Smooth muscle cell of the brain vasculature (primary cell): ENCODE measurements at regions not wholly inside any gene's neighbourhood (a gene's known extent, or its start where the extent isn't known, plus 50 kb on each side); places are given as distances from the start of the nearest gene placed in this dataset.

Experiments
- DNase-seq: peaks from one replicate; pipeline ENCODE4 v3.0.0-alpha.2; 2012; ENCODE audit warnings: low read depth, low spot score

DNA sequence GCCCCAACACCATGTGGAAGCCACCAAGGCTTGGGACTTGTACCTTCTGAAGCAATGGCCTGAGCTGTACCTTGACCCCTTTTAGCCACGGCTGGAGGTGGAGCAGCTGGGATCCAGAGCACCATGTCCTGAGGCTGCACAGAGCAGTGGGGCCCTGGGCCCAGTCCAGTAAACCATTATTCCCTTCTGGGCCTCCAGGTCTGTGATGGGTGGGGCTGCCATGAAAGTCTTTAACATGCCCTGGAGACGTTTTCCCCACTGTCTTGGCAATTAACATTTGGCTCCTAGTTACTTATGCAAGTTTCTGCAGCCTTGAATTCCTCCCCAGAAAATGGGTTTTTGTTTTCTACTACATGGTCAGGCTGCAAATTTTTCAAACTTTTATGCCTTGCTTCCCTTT, 323.7 kb upstream of the ZP4 start:
- no peak for DNase-seq

- DNase-seq, result no peak
Observed at GRCh38 chr1:238205045-238205662, 314.4 kb upstream of the ZP4 start.

DNA sequence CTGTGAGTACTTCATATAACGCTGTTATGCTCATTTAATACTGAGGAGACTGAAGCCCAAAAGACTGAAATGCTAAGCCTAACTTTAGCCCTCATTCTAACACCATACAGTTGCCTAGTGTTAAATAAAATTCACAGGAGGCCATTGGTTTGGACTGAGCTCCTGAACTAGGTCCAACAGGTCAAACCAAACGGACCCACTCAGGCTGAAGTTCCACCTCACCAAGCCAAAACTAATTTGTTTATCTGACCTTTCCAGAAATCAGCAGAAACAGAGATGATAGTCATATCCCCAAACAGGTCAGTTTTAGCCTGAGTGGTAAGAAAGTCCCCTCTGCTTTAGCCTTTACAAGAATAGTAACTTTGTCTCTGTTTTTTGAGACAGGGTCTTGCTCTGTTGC, 311.3 kb upstream of the ZP4 start:
- DNase-seq, result no peak

GRCh38 chr1:238199325-238199724, 308.6 kb upstream of the ZP4 start:
- no peak for DNase-seq

- no peak for DNase-seq
Observed at GRCh38 chr1:238196516-238196915, 305.8 kb upstream of the ZP4 start.

DNA sequence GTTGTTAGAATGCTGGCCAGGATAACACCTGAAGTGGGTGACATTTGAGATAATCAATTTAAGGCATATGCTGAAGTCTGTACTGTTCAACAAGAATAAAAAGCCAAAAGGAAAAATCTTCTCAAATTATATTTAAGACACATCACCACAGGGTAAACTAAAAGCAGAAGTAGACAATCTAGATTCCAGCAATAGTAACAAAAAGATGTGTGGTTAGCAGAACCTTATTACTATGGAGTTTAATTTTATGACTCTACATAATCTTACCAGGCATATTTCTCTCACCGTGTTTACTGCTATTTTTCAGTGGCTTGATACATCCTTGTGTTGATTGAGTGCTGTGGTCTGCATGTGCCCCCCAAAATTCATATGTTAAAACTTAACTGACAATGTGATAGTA, 300.4 kb upstream of the ZP4 start:
- DNase-seq, result no peak

GRCh38 chr1:238187575-238187949, 296.8 kb upstream of the ZP4 start:
- no peak for DNase-seq

DNA sequence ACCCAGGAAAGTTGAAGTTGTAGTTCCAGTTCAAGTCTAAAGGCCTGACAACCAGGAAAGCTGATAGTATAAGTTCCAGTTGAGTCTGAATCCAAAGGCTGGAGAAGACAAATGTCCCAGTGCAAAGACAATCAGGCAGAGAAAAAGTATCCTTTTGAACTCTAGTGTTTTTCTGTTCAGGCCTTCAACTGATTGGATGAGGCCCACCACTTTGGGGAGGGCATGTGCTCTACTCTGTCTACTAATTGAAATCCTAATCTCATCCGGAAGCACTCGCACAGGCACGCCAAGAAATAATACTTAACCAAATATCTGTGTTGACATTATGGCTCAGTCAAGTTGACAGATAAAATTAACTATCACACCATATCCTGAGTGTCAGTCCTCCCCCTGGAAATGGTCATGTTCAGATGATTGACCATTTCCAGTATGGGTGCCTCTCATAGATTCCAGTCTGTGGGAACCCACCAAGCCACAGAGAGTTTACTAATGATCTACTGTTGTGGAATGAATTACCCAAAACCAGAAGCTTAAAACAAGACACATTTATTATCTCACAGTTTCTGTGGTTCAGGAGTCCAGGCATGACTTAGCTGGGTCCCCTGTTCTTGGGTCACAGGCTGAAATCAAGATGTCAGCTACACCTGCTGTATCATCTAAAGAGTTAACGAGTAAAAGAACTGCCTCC, 296.3 kb upstream of the ZP4 start:
- no peak for DNase-seq

DNA sequence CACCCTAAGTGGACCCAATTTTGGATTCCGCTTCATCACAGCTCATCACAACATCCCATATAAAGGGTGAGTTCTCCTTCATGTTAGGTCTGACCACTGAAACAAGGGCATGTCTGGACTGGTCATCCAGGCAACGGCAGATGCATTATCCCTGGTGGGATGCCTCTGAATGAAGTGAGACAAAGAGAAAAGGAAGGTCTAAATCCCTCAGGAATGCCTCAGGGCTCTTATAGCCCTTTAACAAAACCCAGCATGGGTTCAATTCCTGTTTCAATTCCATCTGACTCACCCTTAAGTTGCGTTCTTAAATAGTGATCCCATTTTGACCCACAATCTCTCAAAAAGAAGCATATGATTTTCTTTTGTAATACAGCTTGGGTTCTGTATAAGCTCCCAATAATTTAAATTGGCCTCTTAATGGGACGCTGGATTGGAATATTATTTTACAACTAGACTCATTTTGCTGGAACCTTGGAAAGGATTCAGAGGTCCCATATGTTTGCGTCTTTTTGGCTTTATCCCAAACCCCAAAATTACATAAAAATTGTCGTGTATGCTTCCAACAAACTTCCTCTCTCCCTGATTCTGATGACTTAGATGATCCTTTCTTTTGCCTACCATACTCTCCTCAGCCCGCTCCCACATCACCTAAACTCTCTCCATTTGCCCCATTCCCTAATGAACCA, 287.4 kb upstream of the ZP4 start:
- DNase-seq, result no peak

GRCh38 chr1:238177351-238177750, 286.6 kb upstream of the ZP4 start:
- DNase-seq, result no peak

DNA sequence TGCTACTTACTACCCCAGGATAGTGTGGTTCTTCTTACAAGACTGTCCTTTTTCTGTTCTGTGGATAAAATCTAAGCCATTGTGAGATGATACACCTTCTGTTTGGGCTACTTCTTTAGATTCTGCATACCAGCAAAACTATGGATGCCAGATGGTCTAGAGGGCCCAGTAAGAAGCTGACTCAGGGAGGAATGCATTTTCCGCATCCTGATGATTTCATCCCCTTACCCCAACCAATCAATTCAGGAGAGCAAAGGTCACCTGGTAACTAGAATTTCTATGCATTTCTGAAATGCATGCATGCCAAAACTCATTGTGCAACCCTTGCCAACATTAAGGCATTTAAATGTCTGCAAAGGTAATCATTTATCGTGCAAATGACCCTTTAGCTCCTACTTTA, 285.7 kb upstream of the ZP4 start:
- no peak for DNase-seq

GRCh38 chr1:238171985-238172384, 281.3 kb upstream of the ZP4 start:
- DNase-seq, result no peak

DNA sequence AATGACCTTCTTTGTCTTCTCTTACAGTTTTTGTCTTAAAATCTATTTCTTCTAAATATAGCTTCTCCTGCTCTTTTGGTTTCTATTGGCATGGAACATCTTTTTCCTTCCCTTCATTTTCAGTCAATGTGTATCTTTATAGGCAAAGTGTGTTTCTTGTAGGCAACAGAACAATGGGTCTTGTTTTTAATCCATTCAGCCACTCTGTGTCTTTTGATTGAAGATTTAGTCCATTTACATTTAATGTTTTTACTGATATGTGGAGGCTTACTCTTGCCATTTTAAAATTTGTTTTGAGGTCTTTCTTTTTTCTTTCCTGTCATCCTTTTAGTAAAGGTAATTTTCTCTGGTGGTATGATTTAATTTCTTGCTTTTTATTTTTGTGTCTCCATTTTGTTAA, 271.2 kb upstream of the ZP4 start:
- no peak for DNase-seq

DNA sequence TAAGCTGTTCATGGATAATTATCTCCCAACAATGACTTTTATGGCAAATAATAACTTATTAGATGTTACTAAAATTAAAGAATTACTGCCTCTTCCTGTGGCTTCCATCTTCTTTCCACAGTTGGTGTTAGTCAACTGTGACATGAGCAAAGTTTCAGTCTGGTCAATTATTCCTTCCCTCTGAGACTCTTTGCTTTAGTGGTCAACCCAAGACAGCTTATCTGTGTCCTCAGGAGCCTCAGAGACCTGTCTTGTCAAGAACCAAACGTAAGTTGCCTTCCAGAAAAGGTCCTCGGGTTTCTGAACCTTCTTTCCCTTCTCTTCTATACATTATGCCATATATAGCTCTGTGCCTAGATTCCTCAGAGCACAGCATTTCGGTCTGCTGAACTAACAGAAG, 263.2 kb upstream of the ZP4 start:
- no peak for DNase-seq

GRCh38 chr1:238153253-238153652, 262.5 kb upstream of the ZP4 start:
- DNase-seq, result no peak

GRCh38 chr1:238152119-238152518, 261.4 kb upstream of the ZP4 start:
- DNase-seq, result no peak

DNA sequence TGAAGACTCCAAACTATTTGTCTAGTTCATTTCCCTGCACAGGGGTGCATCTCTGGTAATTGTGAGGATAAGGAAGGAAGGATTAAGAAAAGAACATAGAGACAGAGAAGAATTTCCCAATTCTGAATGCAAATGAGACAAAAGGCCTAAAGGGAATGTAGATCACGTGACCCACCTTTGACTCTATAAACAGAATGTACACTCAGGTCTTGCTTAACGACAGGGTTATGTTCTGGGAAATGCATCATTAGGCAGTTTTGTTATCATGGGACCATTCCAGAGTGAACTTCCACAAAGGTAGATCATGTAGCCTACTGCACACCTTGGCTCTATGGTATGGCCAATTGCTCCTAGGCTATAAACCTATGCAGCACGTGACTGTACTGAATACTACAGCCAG, 252.3 kb upstream of the ZP4 start:
- DNase-seq, result no peak

DNA sequence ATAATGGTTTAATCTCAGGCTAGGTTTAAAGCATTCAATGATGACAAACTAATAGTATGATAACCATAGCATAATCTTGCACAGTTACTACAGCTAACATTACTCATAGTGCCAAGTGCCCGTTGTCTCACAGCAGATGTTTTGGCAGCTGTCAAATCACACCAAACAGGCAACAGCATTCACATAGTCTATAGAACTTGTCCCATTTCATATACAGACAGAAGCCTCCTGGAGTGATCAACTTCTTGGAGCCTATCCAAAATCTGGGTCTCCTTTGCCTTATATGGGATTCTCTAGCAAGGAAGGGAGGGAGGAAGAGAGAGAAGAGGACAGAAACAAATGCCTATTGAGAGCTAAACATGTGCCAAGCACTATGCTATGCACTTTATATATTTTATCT, 250.6 kb upstream of the ZP4 start:
- DNase-seq, result no peak

DNA sequence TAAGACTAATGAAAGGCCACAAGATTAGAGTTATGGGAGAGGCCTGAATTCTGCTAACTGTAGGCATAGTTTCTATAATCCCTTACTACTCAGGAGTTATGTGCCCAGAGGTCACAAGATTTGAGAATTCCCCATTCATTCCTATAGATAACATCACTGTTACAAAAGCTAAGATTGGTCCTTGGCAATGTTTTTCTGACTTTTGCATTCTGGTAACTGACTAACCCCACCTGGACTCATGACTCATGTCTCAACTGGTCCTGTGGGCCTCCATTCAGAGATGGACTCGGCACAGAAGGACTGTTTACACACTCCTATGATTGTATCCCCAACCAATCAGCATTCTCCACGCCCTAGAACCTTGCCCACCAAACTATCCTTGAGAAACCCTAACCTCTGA, 249.0 kb upstream of the ZP4 start:
- no peak for DNase-seq

DNA sequence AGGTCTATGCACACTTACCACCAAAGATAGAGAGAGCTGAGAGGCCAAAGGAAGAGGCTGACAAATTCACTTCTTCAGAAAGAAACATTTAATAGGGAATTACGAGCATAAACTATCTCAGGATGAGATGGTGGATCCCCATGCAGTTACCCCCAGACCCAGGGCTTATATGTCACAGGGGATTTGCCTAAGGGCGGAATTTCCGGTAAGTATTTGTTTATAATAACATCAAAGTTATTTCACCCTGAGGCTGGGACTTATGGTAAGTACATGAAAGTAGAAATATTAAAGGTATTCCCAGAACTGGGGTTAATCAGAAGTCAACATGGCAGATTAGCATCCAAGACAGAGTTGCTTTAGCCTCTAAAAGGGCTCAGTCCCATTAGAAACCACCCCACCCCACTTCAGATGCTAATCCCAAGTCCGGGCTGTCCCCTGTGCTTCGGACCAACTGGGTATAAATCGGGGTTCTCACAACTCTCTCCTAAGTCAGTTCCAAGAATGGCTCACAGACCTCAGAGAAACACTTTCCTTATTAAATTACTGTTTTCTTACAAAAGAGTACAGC, 247.4 kb upstream of the ZP4 start:
- DNase-seq, result no peak

DNA sequence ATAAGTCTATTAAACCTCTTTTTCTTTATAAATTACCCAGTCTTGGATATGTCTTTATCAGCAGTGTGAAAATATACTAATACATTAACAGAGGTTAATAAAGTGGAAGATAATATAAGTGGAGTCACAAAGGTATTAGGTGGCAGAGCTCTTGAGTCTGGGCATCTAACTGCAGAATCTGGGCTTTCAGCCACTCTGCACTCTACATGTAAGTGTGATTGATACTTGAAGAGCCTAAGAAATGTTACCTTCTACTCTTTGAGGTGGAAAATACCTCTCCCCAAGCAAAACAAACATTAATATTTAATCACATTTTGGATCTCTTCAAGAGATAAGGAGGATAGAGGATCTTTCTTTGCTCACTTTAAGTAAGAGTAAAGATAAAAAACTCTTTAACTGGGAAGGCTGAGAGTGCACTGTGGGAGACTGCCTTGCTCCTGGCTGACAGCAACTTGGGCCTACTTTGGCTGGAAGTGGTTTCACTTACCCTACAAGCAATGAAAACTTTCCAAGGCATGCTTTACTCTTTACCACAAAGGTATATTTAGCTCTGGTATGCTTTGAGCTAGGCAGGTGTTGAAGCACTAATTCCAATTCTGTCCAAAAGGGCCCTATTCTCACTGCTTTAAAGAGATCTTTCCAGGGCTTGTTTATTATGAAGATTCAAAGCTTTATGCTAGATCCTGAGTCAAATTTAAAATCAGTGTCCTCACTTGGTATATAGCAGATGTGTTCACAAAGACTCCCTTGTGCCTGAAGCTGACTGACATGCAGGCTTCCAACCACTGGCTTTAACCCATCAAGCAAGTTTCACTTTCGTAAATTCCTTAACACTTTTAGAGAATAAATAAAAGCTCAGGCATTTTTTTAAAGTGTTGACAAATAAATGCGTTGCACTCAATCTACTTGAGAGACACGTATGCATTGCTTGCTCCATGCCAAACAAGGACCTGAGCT, 245.3 kb upstream of the ZP4 start:
- DNase-seq, result no peak

DNA sequence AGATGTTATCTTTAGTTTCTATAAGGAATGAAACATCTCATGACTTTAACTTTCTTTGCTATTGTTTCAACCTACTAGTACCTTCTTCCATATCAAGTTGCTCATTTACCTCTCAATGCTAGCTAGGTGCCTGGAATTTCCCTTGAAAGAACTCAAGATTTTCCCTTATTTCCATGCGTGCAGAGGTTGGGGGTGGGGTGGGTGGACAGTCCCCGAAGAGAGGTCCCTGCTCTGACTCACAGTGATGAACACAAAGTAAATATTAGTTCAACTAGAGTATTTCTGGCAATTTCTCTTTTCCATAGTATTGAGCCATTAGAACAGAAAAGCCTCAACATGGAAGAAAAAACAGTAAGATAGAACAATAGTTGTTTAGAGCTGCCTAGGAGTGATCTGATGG, 239.0 kb upstream of the ZP4 start:
- no peak for DNase-seq
